SIG-M5 treated with dmso at 0.1 percent for 504 hours (cell line): ENCODE measurements at regions not wholly inside any gene's neighbourhood (a gene's known extent, or its start where the extent isn't known, plus 50 kb on each side); places are given as distances from the start of the nearest gene placed in this dataset.

ENCODE experiments used
- DNase-seq: peaks from one replicate; lab custom pipeline; 2025; ENCODE audit not compliant: unreplicated experiment; lab: John Stamatoyannopoulos, UW

- DNase-seq: no peak
Measured at GRCh38 chr3:77859156-77859555, 819.3 kb downstream of the ROBO2 start.

GRCh38 chr3:77868725-77869124, 828.8 kb downstream of the ROBO2 start:
- no peak for DNase-seq

GRCh38 chr3:77869423-77869822, 829.5 kb downstream of the ROBO2 start:
- no peak for DNase-seq

GRCh38 chr3:77871436-77871835, 831.5 kb downstream of the ROBO2 start:
- no peak for DNase-seq

GRCh38 chr3:77873598-77873997, 833.7 kb downstream of the ROBO2 start:
- no peak for DNase-seq

- DNase-seq: no peak
Measured at GRCh38 chr3:77885381-77885780, 845.5 kb downstream of the ROBO2 start.

- no peak for DNase-seq
Measured at GRCh38 chr3:77887611-77888010, 847.7 kb downstream of the ROBO2 start.

GRCh38 chr3:77889616-77890015, 849.7 kb downstream of the ROBO2 start:
- DNase-seq: no peak

GRCh38 chr3:77898621-77899020, 858.7 kb downstream of the ROBO2 start:
- DNase-seq: no peak

GRCh38 chr3:77902675-77903074, 862.8 kb downstream of the ROBO2 start:
- no peak for DNase-seq

- DNase-seq: no peak
Measured at GRCh38 chr3:77906102-77906709, 866.3 kb downstream of the ROBO2 start.

GRCh38 chr3:77913524-77914174, 873.8 kb downstream of the ROBO2 start:
- no peak for DNase-seq

- no peak for DNase-seq
Measured at GRCh38 chr3:77915336-77915735, 875.4 kb downstream of the ROBO2 start.

- no peak for DNase-seq
Measured at GRCh38 chr3:77917225-77917624, 877.3 kb downstream of the ROBO2 start.

GRCh38 chr3:77919244-77919643, 879.3 kb downstream of the ROBO2 start:
- no peak for DNase-seq

- DNase-seq: no peak
Measured at GRCh38 chr3:77931255-77932009, 891.5 kb downstream of the ROBO2 start.

GRCh38 chr3:77932926-77933325, 893.0 kb downstream of the ROBO2 start:
- no peak for DNase-seq

- DNase-seq: no peak
Measured at GRCh38 chr3:77933926-77934325, 894.0 kb downstream of the ROBO2 start.

- no peak for DNase-seq
Measured at GRCh38 chr3:77935418-77935817, 895.5 kb downstream of the ROBO2 start.

GRCh38 chr3:77939726-77940125, 899.8 kb downstream of the ROBO2 start:
- DNase-seq: no peak

- DNase-seq: no peak
Measured at GRCh38 chr3:77943598-77943997, 903.7 kb downstream of the ROBO2 start.

GRCh38 chr3:77945320-77945719, 905.4 kb downstream of the ROBO2 start:
- DNase-seq: no peak
